Stimulated activated CD4-positive, alpha-beta T cell treated with anti-CD3 and anti-CD28 coated beads, Interleukin-4, amount 100 ng/mL, for 24 hours (primary cell): ENCODE measurements at regions not wholly inside any gene's neighbourhood (a gene's known extent, or its start where the extent isn't known, plus 50 kb on each side); places are given as distances from the start of the nearest gene placed in this dataset.

Experiments used
- DNase-seq: peaks from one replicate; pipeline ENCODE4 v3.0.0-alpha.2; 2020

DNA sequence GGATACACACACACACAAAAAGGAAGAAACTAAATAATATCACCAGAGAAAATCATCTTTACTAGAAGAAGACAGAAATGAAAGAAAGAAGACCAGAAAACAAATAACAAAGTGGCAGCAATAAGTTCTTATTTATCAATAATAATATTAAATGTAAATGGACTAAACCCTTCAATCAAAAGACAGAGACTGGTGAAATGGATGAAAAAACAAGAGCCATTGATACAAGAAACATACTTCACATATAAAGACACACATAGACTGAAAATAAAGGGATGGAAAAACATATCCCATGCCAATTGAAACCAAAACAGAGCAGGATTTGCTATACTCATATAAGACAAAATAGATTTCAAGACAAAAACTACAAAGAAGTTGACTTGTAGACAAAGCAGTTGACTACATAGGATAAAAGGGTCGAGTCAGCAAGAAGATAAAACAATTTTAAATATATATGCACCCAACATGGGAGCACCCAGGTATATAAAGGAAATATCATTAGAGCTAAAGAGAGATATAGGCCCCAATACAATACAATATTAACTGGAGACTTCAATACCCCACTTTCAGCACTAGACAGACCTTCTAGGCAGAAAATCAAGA, 259.4 kb downstream of the EPM2A start:
- DNase-seq: no peak

DNA sequence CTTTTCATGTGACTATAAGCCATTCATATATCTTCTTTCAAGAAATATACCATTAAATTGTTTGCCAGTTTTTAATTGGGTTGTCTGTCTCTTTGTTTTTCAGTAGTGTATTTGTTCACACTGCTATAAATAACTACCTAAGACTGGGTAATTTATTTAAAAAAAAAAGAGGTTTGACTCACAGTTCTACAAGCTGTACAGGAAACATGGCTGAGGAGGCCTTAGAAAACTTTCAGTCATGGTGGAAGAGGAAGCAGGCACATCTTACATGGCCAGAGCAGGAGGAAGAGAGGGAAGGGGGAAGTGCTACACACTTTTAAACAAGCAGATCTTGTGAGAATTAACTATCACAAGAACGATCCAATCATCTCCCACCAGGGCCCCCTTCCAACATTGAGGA, 255.3 kb downstream of the EPM2A start:
- DNase-seq: no peak

DNA sequence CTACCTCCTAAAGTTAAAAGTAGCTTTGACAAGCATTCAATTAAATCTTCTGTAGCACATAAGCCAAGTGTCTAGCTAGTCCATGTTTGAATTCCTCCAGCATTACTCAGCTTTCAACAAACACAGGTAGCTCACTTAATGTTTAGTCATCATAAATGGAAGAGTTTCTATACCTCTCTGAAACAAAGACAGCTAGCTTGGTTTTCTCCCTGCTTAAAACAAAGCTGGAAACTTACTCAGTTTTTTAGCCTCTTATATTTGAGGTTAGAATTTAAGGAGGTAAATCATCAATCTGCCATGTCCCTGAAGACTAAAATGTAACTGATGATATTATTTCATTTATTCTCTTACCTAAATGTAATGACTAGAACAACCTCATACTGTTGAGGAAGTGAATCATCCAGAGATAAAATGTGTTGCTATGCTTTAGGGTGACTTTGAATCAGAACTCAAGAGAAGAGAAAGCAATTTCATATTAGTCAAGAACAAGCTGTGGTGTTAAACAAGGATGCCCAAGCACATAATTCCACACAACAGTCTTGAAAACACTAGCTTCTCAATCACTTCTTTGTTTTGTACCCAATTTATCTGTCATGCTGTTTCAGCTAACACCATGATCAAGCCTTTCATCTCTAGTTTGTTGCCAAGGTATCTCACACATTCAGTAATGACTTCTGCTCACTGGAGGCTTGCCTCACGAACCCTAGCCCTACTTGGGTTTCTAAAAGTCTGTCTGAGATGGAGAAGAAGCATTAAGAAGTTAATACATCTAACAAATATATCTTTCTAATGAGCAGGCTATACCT, 251.9 kb downstream of the EPM2A start:
- no peak for DNase-seq

DNA sequence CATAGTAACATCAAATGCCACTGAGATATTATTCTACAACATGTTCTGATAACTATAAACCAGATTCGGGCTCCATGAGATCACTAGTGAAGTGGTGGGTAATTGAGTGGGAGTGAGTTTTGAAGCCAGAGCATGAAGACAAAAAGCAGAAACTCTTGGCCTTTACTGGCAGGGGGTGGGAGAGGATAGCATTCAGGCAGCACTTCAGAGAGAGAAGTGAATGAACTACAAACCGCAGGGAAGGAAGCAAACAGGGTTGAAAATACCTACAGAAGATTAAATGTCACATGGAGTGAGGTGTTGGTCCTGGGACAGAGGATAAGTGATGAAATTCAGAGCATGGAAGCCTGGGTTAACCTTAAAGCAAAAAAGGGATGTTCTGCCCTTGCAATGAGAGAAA, 250.0 kb downstream of the EPM2A start:
- DNase-seq: no peak

DNA sequence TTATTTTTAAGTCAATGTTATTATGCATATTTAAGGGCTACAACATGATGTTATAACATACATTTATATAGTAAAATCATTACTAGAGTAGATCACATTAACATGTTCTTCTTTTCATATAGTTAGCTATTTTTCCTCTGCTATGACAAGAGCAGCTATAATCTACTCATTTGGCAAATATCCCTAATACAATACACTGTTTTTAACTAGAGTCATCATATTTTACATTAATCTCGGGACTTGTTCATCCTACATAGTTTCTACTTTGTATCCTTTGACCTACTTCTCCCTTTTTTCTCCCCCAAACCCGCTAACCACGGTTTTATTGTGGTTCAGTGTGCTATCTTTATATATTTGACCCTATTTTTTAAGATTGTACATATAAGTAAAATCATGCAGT, 249.0 kb downstream of the EPM2A start:
- DNase-seq: no peak

DNA sequence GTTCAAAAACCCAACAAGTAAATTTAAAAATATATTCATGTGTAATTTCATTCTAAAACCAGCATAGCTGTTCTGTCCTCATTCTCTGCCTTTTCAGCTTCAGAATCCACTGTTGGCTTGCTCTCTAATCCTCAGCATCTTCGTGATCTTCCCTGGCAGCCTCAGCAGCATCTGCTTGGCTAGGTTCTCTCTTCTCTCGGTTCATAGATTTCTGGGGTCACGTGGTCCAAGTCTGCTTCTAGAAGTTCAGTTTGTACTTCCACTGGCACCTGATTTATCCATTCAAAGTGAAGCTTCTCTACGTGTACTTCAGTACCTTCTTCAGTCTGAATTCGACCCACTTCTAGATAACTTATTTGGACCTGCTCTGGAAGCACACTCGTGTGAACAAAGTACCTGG, 245.7 kb downstream of the EPM2A start:
- DNase-seq: no peak

DNA sequence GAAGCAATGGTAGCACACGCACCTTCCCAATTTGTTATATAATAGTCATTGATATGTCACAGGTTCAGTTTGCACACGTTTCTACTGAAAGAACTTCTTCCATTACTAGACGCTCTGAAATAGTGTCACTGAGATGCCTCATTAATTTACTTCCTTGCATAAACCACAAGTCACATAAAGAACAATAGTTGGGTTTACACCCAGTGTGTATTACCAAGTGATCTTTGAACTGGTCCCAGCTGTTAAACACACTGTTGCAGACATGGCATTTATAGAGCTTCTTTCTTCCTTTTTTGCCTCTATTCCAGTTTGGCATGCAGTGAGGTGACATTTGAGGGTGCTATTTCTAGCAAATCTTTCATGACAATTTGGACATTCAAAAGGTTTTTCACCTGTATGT, 245.3 kb downstream of the EPM2A start:
- DNase-seq: no peak

DNA sequence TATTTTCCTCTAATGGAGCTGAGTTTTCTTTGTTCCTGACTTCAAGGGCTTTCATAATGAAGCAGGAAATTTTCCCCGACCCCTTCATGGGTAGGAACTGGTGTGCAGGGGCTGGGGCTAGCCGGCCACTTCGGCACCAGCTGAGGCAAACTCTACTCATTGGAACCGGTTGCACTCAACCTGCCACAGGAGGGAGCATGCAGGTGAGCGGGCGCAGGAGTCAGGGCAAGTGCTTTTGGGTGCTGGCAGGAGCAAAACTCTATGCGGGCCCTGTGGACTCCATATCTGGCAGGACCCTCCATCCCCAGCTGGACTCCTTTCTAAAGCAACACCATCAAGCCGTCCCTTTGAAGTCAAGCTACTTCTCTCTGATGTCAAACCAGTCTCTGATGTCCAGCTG, 244.2 kb downstream of the EPM2A start:
- DNase-seq: no peak

DNA sequence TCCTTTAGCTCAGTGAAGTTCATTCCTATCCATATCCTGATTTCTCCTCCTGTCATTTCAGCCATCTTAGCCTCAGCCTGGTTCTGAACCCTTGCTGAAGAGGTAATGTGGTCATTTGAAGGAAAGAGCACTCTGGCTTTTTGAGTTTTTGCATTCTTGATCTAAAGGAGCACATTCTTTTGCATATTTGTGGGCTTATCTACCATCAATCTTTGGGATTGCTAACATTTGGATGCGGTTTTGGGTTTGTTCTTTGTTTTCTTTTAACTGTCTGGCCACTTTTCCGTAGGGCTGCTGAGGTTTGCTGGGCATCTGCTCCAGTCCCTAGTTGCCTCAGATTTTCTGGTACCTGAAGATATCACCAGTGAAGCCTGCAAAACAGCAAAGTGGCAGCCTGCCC, 238.3 kb downstream of the EPM2A start:
- no peak for DNase-seq

DNA sequence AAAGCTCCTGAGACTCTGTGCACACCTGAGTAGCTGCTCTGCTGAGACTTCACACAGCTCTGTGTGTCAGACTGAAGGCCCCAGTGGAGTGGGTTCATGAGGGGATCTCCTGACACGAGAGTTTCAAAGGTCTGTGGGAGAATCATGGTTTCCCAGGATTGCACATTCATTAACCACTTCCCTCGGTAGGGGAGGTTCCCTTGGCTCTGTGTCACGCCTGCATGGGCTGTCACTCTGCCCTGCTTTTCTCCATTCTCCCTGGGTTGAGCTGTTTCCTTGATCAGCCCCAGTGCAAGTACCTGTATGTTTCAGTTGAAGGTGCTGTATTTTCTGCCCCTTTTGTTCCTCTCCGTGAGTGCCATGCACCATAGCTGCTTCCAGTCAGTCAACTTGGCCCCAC, 236.9 kb downstream of the EPM2A start:
- DNase-seq: no peak

DNA sequence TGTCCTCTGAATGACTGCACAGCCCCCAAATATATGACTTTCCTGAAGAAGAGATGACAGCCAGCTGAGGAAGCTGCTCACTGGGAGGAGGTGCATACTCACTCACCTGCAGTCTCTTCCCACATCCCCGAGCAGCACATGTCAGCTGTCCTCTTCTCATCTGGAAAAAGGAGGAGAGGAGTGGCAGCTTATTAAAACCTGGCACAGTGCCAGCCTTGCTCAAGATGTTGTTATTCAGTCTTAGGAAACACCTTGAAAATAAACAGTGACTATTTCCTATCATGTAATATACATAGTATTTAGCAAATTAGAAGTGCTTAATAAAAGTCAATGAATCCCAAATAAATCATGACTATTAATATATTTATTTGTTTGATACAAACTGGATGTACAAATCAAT, 232.9 kb downstream of the EPM2A start:
- DNase-seq: no peak

DNA sequence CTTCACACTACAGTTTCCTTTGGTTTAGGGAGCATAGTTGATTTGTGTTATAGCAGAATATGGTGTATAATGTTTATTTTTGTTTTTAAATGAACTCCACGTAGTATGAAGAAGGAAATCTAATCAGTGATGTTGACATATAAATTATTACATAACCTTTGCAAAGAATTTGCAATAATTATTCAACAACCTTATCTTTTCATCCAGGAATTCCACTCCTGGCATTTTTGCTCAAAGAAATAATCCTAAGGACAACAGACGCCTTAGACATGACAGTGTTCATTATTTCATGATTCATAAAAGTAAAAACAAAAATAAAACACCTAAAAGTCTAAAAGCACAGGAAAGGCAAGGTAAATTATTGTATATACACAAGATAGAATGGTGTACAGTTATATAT, 229.2 kb downstream of the EPM2A start:
- DNase-seq: no peak

DNA sequence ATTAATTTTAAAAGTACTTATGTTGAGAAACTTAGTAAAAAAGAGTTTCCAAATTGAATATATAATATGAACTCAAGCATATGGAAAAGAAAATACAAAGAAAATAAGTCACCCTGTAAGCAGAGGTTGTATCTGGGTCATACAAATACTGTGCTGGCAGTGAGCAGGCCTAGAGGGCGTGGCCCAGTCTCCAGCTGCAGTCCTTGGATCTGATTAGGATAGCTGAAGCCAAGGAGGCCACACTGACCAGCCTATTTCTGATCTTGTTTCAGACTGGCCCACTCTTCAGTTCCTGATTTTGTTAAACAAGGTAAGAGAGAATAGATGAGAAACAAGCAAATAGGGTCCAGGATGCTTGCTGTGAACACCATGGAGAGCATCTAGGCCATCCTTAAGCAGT, 228.8 kb downstream of the EPM2A start:
- DNase-seq: no peak

DNA sequence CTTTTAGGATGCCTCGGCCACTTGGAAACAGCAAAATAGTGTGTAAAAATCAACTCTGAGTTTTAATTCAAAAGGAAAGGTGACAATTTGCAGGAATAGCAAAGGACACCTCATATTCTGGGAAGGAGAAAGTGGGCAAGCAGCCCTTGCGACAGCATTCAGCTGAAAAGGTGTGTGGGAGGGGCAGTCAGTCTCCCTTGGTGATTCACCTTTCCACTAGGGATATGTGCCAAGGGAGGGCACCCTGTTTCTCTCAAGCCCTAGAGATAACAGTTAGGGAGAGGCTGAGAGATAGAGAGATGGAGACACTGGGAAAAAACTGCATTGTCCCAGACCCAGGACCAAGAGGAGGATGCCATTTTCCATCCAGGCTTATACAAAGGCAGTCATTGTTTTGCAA, 228.1 kb downstream of the EPM2A start:
- DNase-seq: no peak

DNA sequence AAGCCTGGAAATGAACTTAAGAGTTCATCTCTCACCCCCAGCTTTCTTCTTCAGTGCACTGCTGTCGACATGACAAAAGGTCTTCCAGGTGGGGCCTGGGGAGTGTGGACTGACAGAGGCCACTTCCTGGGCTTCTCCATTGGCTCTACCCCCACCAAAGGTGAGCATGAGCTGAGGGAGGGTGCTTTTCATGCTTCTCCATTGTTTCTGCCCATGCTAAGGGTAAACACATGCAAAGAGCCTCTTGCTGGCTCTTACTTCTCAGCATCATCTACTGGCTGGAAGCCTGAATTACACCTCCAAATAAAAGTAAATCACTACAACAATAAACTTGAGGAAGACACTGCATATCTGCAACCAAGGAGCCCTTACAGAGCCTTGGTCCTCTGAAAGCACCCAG, 227.2 kb downstream of the EPM2A start:
- no peak for DNase-seq

DNA sequence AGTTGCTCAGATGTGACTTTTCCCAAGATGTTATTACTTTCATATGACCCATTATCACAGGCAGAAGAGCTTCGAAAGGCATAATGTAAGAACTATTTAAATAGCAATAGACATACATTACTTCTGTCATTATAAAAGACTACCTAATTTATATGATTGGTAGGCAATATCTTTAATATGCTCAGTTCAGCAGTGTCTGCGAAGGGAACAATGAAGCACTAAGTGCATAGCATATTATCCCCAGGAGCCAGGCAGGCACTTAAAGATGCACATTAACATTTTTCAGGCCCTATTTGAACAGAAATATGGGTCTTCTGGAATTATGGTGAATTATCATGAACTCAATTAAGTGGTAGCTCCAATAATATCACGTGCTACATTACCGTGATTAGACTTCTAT, 217.8 kb downstream of the EPM2A start:
- DNase-seq: no peak

DNA sequence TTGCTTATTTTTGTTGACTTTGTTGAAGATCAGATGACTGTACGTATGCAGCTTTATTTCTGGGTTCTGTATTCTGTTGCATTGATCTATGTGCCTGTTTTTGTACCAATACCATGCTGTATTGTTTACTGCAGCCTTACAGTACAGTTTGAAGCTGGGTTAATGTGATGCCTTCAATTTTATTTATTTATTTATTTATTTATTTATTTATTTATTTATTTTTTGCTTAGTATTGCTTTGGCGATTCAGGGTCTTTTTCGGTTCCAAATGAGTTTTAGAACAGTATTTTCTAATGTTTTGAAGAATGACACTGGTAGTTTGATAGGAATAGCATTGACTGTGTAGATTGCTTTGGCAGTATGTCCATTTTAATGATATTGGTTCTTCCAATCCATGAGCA, 210.3 kb downstream of the EPM2A start:
- DNase-seq: no peak

DNA sequence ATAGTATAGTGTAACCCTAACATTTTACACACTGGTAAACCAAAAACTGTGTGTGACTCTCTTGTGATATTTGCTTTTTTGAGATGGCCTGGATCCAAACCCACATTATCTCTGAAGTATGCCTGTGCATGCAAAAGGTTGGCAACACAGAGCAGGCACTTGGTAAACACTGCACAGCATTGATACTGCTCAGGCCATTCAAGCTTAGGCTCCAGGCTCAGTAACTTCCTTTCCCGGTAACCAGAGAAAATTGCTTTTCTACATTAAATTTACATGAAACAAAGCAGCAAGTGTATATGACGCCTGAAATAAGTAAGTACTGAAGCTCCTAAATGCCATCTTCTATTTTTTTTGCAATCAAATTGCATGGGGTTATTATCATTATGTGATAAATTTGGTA, 205.7 kb downstream of the EPM2A start:
- DNase-seq: no peak

DNA sequence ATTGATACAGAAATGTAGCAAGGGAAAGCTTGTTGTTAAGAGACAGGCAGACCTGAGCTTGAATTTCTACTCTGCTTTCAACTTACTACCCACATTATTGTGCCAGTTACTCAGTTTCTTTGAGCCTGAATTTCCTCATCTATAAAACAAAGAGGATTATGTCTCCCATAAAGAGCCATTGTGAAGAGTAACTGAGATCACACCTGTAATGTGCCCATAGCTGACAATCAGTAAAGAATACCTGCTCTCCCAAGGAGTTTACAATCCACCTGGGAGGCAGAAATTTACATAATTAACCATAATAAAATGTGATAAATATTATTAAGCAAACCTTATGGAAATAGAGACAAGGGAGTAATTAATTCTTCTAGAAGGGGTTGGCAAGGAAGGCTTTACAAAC, 204.9 kb downstream of the EPM2A start:
- no peak for DNase-seq

DNA sequence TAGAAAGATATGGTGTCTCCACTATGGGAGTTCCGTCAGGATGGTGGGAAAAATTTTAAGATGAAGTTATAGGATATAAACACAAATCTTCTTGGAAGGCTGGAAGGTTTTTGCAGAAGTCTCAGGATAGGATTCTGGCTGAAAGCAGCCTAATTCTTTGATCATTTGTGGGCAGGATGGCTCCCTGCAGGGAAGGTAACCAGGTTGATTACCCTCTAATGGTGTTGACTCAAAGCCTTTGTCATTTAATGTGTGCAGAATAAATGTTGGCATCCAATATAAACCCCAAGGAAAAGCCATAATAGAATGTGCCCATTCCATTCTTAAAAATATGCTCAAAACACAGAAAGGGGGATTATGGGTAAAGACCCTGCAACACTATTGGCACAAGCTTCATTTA, 204.3 kb downstream of the EPM2A start:
- no peak for DNase-seq

DNA sequence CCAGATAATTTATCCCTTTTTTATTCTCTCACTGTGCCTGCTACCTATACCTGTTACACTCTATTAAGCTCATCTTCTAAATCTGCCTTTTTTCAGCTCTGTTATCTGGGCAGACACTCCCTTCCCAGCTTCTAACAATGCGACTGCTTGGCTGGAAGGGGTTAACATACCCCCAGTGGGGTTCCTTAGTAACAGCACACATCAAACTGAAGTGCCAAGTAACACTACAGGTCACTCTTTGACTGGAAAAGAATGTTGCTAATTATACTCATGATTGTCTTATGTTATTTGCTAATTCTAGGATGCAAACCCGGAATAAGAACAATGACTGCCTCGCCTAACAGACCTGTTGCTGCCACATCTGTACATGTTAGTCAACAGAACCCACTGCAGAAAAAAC, 203.5 kb downstream of the EPM2A start:
- no peak for DNase-seq

DNA sequence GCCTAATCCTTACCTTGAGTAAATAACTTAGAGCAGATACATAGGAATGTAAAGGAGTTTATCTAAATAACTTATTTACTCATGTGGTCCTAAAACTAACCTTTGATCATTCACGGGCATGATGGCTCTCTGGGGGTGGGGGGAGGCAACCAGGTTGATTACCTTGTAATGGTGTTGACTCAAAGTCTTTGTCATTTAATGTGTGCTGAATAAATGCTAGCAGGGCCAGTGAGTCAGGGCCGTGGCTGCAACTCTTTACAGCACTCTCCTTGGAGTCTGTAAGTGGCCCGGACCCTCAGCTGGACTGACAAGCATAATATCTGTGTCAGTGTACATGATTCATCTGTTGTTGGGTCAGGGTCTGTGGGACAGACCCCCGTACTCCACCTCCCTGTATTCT, 203.0 kb downstream of the EPM2A start:
- no peak for DNase-seq

DNA sequence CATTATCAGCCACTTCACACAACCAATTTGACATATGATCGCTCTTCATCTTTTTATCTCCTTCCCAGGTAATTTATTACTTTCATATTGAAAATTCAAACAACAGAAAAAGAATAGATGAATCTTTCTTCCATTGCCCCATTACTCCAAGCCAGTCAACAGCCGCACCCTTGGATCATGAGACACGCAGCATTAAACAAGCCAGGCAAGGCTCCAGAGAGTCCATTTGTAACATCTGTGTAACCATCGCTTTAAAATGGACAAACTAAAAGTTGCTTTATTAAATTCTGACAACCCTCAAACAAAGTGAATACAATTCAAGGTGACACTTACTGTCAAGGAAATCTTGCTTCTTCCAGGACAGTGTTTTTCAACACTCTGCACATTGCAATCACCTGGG, 200.3 kb downstream of the EPM2A start:
- DNase-seq: no peak

DNA sequence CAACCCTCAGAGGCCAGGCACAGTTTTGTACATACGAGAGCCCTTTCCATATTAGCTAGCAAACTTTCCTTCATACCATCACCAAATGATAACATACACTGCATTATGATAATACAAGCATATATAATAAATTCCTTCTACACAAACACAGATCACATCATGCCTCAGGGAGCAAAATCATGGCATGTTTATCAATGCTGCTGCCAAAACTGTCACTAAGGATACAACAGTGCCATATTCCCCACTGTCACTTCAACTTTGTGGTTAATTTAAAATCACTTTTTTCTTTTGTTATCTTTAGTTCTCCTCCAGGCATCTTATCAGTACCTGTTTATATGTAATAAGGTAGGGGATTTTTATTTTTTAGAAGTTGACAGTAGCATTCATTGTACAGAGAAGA, 196.3 kb downstream of the EPM2A start:
- no peak for DNase-seq

DNA sequence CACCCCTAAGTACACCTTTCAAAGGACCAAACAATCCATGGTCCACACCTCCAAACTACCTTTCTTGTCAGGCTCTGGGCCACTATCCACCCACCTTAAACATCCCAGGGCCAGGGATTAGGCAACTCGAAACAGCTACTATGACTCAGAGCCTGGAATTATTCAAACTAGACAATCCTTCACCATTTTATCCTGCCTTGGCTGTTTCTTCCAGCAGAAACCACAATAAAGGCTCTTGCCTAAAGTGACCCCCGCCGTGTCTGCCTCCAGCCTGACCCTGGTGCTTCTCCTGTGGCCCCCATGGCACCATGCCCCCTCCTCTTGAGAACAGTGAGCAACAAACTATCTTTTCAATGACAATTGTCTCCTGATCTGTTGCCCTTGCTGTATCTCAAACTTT, 195.5 kb downstream of the EPM2A start:
- no peak for DNase-seq
